NCI-H2227 treated with DMSO at 0.1 percent for 48 hours (cell line): ENCODE measurements at regions not wholly inside any gene's neighbourhood (a gene's known extent, or its start where the extent isn't known, plus 50 kb on each side); places are given as distances from the start of the nearest gene placed in this dataset.

Experiments
- DNase-seq: peaks from one replicate; lab custom pipeline; 2025; lab: John Stamatoyannopoulos, UW

GRCh38 chr22:48098243-48098920 lies 1335.9 kb downstream of the TBC1D22A start:
- no peak for DNase-seq

- DNase-seq, result no peak
These were observed 1335.3 kb downstream of the TBC1D22A start for GRCh38 chr22:48097723-48098122.

GRCh38 chr22:48096851-48097665 lies 1334.6 kb downstream of the TBC1D22A start:
- DNase-seq, result no peak

GRCh38 chr22:48096411-48096810 lies 1334.0 kb downstream of the TBC1D22A start:
- no peak for DNase-seq

GRCh38 chr22:48093981-48094380 lies 1331.5 kb downstream of the TBC1D22A start:
- no peak for DNase-seq

GRCh38 chr22:48092866-48093265 lies 1330.4 kb downstream of the TBC1D22A start:
- no peak for DNase-seq

GRCh38 chr22:48091656-48092223 lies 1329.3 kb downstream of the TBC1D22A start:
- no peak for DNase-seq

GRCh38 chr22:48091060-48091650 lies 1328.7 kb downstream of the TBC1D22A start:
- DNase-seq, result no peak

- no peak for DNase-seq
These were observed 1327.9 kb downstream of the TBC1D22A start for GRCh38 chr22:48090332-48090672.

- DNase-seq, result no peak
These were observed 1327.3 kb downstream of the TBC1D22A start for GRCh38 chr22:48089601-48090331.

GRCh38 chr22:48088926-48089536 lies 1326.6 kb downstream of the TBC1D22A start:
- DNase-seq, result no peak

GRCh38 chr22:48088251-48088650 lies 1325.8 kb downstream of the TBC1D22A start:
- DNase-seq, result no peak

- no peak for DNase-seq
These were observed 1323.6 kb downstream of the TBC1D22A start for GRCh38 chr22:48085901-48086645.

GRCh38 chr22:48084729-48085050 lies 1322.2 kb downstream of the TBC1D22A start:
- DNase-seq, result no peak

GRCh38 chr22:48084041-48084728 lies 1321.7 kb downstream of the TBC1D22A start:
- no peak for DNase-seq

- DNase-seq, result no peak
These were observed 1321.1 kb downstream of the TBC1D22A start for GRCh38 chr22:48083502-48083901.

- DNase-seq, result no peak
These were observed 1319.8 kb downstream of the TBC1D22A start for GRCh38 chr22:48082284-48082683.

GRCh38 chr22:48081281-48081680 lies 1318.8 kb downstream of the TBC1D22A start:
- no peak for DNase-seq

GRCh38 chr22:48080316-48081165 lies 1318.1 kb downstream of the TBC1D22A start:
- DNase-seq, result no peak
